Colonic mucosa (tissue), 4 donors: ENCODE measurements at regions not wholly inside any gene's neighbourhood (a gene's known extent, or its start where the extent isn't known, plus 50 kb on each side); places are given as distances from the start of the nearest gene placed in this dataset.

Experiments
- DNase-seq: peaks from one replicate; pipeline ENCODE4 v3.0.0-alpha.2; 2020
- H3K27ac ChIP-seq: fragments of 200-600 bp; one replicate; pipeline ENCODE4 v1.8.0; 2021
- H3K27me3 ChIP-seq: fragments of 200-600 bp; one replicate; pipeline ENCODE4 v1.8.0; 2021
- H3K36me3 ChIP-seq: fragments of 200-600 bp; one replicate; pipeline ENCODE4 v1.8.0; 2021
- H3K4me1 ChIP-seq: fragments of 200-600 bp; one replicate; pipeline ENCODE4 v1.8.0; 2021; ENCODE audit warnings: mild to moderate bottlenecking
- H3K4me3 ChIP-seq: fragments of 200-600 bp; one replicate; pipeline ENCODE4 v1.8.0; 2021
- H3K9ac ChIP-seq, 2 donors: one replicate each; pipeline ENCODE4 v1.7.0; 2013; ENCODE audit warnings: control low read depth in 2 of 2, low read depth in 2 of 2, low read length in 2 of 2
- H3K9me3 ChIP-seq: fragments of 200-600 bp; one replicate; pipeline ENCODE4 v1.8.0; 2021
- CTCF ChIP-seq: fragments of 200-600 bp; IDR thresholded peaks from one replicate; pipeline ENCODE4 v1.8.0; 2022; ENCODE audit warnings: antibody characterized with exemption, mild to moderate bottlenecking
- intact Hi-C: fragments of 100-400 bp; cut with DNase I; formaldehyde crosslinking; loops from one replicate; pipeline ENCODE4 v1.14.1; 2022
- donor health status: healthy.
- donor health status: DM: no; HTN: no; CAD: no.
- donor health status: DM: no; HTN: no; CAD: no.

- Histone ChIP-seq H3K4me3 (no peak overlapping the region), H3K36me3 (no peaks in the 10 kb centered on the region), H3K9ac (no peak overlapping the region), H3K27ac (no peak overlapping the region), H3K9me3 (no peaks in the 10 kb centered on the region), H3K4me1 (no peaks in the 10 kb centered on the region), H3K27me3 (no peaks in the 10 kb centered on the region)
- no peak for DNase-seq
- intact Hi-C loops, result no loop called here
- TF ChIP-seq CTCF, result no peak
Measured at GRCh38 chr1:83000286-83000685, 998.6 kb downstream of the TTLL7 start.

GRCh38 chr1:82995951-82996350 is 1003.0 kb downstream of the TTLL7 start:
- Histone ChIP-seq H3K36me3 (no peaks in the 10 kb centered on the region), H3K4me3 (no peak overlapping the region), H3K27ac (no peak overlapping the region), H3K9me3 (no peaks in the 10 kb centered on the region), H3K9ac (no peak overlapping the region), H3K27me3 (no peaks in the 10 kb centered on the region), H3K4me1 (no peaks in the 10 kb centered on the region)
- no peak for DNase-seq
- no peak for TF ChIP-seq CTCF
- intact Hi-C loops, result no loop called here

- intact Hi-C loops, result no loop called here
- no peaks in the 10 kb centered on the region for H3K4me1 ChIP-seq
- H3K9ac ChIP-seq, result no peak overlapping the region
- H3K27ac ChIP-seq, result no peak overlapping the region
- no peaks in the 10 kb centered on the region for H3K27me3 ChIP-seq
- no peaks in the 10 kb centered on the region for H3K36me3 ChIP-seq
- no peak overlapping the region for H3K4me3 ChIP-seq
- no peak for DNase-seq
- no peak for TF ChIP-seq CTCF
- H3K9me3 ChIP-seq, result no peaks in the 10 kb centered on the region
Measured at GRCh38 chr1:82994616-82995263, 1004.2 kb downstream of the TTLL7 start.

- no peak for TF ChIP-seq CTCF
- intact Hi-C loops, result no loop called here
- Histone ChIP-seq H3K27me3 (no peaks in the 10 kb centered on the region), H3K36me3 (no peaks in the 10 kb centered on the region), H3K9ac (no peak overlapping the region), H3K9me3 (no peaks in the 10 kb centered on the region), H3K4me1 (no peaks in the 10 kb centered on the region), H3K4me3 (no peak overlapping the region), H3K27ac (no peak overlapping the region)
- no peak for DNase-seq
Measured at GRCh38 chr1:82991569-82991968, 1007.4 kb downstream of the TTLL7 start.

- no peak overlapping the region for H3K9ac ChIP-seq
- H3K4me1 ChIP-seq, result no peaks in the 10 kb centered on the region
- H3K9me3 ChIP-seq, result no peaks in the 10 kb centered on the region
- H3K4me3 ChIP-seq, result no peak overlapping the region
- TF ChIP-seq CTCF, result no peak
- no peaks in the 10 kb centered on the region for H3K27me3 ChIP-seq
- H3K36me3 ChIP-seq, result no peaks in the 10 kb centered on the region
- no peak for DNase-seq
- intact Hi-C loops, result no loop called here
- H3K27ac ChIP-seq, result no peak overlapping the region
Measured at GRCh38 chr1:82979593-82980236, 1019.2 kb downstream of the TTLL7 start.
